Duodenal mucosa (tissue), 2 donors: ENCODE measurements at regions not wholly inside any gene's neighbourhood (a gene's known extent, or its start where the extent isn't known, plus 50 kb on each side); places are given as distances from the start of the nearest gene placed in this dataset.

Experiments
- H3K27ac ChIP-seq: one replicate; pipeline ENCODE4 v1.7.0; 2013; ENCODE audit warnings: low read depth, low read length
- H3K27me3 ChIP-seq, 2 donors: one replicate each; pipeline ENCODE4 v1.7.0; 2013; ENCODE audit warnings: low read length in 2 of 2, control low read depth in 1 of 2; ENCODE audit not compliant: insufficient read depth in 2 of 2, control insufficient read depth in 1 of 2
- H3K36me3 ChIP-seq, 2 donors: one replicate each; pipeline ENCODE4 v1.7.0; 2013; ENCODE audit warnings: low read length in 2 of 2, control low read depth in 1 of 2; ENCODE audit not compliant: insufficient read depth in 2 of 2, control insufficient read depth in 1 of 2
- H3K4me1 ChIP-seq, 2 donors: one replicate each; pipeline ENCODE4 v1.7.0; 2013; ENCODE audit warnings: low read length in 2 of 2, control low read depth in 1 of 2; ENCODE audit not compliant: insufficient read depth in 2 of 2, control insufficient read depth in 1 of 2
- H3K4me3 ChIP-seq, 2 donors: one replicate each; pipeline ENCODE4 v1.7.0; 2013; ENCODE audit warnings: low read length in 2 of 2, low read depth in 1 of 2
- H3K9ac ChIP-seq, 2 donors: one replicate each; pipeline ENCODE4 v1.7.0; 2013; ENCODE audit warnings: low read length in 2 of 2, low read depth in 1 of 2
- H3K9me3 ChIP-seq, 2 donors: one replicate each; pipeline ENCODE4 v1.7.0; 2013; ENCODE audit warnings: low read length in 2 of 2, control low read depth in 1 of 2; ENCODE audit not compliant: control insufficient read depth in 1 of 2

DNA sequence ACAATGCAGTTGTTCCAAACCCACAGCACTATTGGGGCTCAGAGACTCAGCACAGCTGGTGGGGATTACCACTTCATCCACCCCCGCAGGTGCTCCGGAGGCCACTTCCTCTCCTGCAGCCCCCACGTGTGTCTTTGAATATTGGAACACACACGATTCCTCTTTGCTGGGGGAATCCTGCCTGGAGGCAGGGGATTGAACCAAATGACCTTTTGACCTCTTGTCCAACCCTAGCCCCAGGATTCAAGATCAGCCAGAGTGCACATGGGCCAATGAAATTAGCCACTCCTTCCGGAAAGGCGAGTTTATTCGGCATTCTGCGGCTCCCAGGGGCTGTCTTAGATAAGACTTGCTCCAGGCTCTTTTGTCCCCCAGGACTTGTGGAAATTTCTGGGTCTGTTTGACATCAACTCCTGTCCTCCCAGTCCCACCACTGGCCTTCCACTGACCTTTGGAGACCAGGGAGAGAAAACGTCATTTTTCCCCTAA is 350.2 kb downstream of the FOXL1 start:
- no peaks in the 10 kb centered on the region for H3K36me3 ChIP-seq
- peaks cover 15 to 49% of the 10 kb centered on the region in 2 donors for H3K27me3 ChIP-seq
- H3K4me3 ChIP-seq = no peak overlapping the region
- H3K4me1 ChIP-seq = peaks cover 0 to 6% of the 10 kb centered on the region in 2 donors
- H3K27ac ChIP-seq = no peak overlapping the region
- H3K9ac ChIP-seq = no peak overlapping the region
- no peaks in the 10 kb centered on the region for H3K9me3 ChIP-seq

DNA sequence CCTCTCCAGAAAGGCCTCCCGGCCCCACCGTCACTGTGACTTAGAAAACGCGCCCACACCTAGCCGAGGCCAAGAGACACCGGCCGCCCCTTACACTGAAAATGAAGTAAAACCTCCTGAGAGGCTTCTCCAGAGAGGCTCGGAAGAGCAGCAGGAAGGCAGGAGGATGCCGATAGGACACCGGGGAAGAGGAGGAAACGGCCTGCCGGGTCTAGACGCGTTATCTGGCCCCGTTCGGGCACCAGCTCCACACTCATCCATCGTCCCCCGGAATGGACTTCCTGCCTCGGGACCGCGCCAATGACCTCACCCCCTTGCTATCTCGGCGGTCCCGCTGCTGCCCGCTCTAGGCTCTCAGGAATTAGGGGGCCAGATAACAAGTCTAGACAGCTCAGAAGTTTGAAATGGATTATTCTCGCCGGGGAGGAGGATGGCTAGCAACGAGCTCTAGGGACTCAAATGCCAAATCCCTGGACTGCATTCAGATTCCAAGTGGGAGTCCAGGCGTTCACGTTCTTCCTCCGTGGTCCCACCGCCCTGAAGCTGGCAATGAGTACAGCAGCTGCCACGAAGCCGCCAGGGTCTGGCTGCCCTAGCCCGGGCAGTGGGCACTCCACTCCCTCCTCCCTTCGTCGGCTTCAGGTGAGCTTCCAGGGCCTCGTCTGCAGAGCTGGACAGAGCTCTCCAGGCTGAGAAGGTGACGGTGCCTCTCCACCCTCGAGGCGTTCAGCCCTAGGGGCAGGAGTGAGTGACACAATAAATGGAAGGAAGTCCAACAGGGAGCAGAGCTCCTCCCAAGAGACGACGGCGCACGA is 350.9 kb downstream of the FOXL1 start:
- H3K36me3 ChIP-seq = no peaks in the 10 kb centered on the region
- H3K4me3 ChIP-seq = no peak overlapping the region
- H3K27ac ChIP-seq = no peak overlapping the region
- H3K4me1 ChIP-seq = peaks cover 0 to 6% of the 10 kb centered on the region in 2 donors
- no peaks in the 10 kb centered on the region for H3K9me3 ChIP-seq
- H3K9ac ChIP-seq = no peak overlapping the region
- peaks cover 16 to 42% of the 10 kb centered on the region in 2 donors for H3K27me3 ChIP-seq

DNA sequence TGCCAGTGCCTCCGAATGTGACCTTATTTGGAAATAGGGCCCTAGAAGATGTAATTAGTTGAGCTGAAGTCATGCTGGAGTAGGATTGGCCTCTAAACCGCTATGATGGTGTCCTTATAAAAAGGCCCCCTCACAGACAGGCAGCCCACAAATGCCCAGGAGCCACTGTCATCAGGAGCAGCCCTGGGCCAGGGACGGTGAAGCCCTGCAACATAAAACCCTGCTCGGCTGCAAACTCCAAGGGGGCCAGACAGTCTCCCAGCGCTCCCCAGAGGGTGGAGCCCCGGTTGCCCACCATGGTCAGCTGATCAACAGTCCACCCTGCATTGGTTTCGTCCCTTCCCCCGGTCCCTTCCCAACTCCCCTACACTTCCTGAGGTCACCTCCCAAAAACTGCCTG is 351.7 kb downstream of the FOXL1 start:
- H3K9ac ChIP-seq = no peak overlapping the region
- no peak overlapping the region for H3K4me3 ChIP-seq
- H3K27me3 ChIP-seq = peaks cover 12 to 36% of the 10 kb centered on the region in 2 donors
- no peaks in the 10 kb centered on the region for H3K9me3 ChIP-seq
- peaks cover 0 to 6% of the 10 kb centered on the region in 2 donors for H3K4me1 ChIP-seq
- no peaks in the 10 kb centered on the region for H3K36me3 ChIP-seq
- H3K27ac ChIP-seq = no peak overlapping the region

DNA sequence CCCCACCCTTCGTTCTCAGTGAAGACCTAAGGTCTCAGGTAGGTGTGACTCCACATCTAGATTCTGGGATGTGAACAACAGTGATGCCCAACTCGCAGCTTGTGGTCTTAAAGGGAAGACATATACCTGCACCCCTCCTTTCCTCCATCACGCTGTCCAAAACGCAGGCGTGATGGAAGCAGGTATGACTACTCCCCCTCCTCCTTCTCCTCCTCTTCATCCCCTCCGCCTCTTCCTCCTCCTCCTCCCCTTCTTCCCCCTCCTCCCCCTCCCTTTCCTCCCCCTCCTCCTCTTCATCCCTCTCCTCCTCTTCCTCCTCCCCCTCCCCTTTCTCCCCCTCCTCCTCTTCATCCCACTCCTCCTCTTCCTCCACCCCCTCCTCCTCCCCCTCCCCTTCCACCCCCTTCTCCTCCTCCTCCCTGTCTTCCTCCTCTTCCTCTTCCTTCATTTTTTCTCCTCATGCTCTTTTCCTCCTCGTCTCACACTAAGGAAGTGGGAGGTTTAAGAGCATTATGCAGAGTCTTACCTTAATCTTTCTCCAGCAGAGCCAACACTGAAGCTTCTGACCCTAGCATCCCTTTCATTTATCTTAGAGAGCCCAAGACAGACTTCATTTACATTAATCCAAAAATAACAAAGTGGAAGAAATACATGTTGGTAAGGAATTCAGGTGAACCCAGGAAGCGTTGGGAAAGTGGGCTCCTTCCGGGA is 352.5 kb downstream of the FOXL1 start:
- H3K27ac ChIP-seq = no peak overlapping the region

DNA sequence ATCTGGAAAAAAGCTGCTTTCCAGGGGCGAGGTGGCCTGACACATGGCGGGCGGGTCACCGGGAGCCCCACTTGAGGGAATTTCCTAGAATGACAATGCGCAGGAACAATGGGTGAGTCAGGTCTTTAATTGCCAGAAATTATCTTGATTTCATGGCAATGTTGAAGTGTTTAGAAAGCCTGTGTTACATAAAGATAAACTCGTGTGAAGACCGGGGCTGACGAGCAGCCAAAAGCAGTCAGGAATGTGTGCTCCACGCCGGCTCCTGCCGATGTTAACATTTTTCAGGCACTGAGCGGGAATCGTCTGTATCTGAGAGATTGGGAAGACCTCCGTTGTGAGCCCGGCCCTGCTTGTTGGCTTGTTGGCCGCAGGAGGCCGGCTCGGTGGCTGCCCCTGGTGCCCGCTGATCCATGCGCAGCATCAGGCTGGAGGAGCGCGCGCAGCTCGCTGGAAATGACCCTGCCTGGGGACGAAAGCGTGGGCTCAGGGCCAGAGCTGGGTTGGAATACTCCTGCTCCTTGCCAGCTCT is 353.1 kb downstream of the FOXL1 start:
- no peak overlapping the region for H3K27ac ChIP-seq
- H3K27me3 ChIP-seq = peaks cover 8 to 29% of the 10 kb centered on the region in 2 donors
- H3K9me3 ChIP-seq = no peaks in the 10 kb centered on the region
- H3K36me3 ChIP-seq = no peaks in the 10 kb centered on the region
- no peak overlapping the region for H3K4me3 ChIP-seq
- H3K9ac ChIP-seq = no peak overlapping the region
- H3K4me1 ChIP-seq = no peaks in the 10 kb centered on the region

More for the DNA sequence above, 352.5 kb downstream of the FOXL1 start:
- no peaks in the 10 kb centered on the region for H3K9me3 ChIP-seq
- H3K4me1 ChIP-seq = peaks cover 0 to 2% of the 10 kb centered on the region in 2 donors
- no peaks in the 10 kb centered on the region for H3K36me3 ChIP-seq
- H3K9ac ChIP-seq = no peak overlapping the region
- no peak overlapping the region for H3K4me3 ChIP-seq
- peaks cover 10 to 29% of the 10 kb centered on the region in 2 donors for H3K27me3 ChIP-seq

DNA sequence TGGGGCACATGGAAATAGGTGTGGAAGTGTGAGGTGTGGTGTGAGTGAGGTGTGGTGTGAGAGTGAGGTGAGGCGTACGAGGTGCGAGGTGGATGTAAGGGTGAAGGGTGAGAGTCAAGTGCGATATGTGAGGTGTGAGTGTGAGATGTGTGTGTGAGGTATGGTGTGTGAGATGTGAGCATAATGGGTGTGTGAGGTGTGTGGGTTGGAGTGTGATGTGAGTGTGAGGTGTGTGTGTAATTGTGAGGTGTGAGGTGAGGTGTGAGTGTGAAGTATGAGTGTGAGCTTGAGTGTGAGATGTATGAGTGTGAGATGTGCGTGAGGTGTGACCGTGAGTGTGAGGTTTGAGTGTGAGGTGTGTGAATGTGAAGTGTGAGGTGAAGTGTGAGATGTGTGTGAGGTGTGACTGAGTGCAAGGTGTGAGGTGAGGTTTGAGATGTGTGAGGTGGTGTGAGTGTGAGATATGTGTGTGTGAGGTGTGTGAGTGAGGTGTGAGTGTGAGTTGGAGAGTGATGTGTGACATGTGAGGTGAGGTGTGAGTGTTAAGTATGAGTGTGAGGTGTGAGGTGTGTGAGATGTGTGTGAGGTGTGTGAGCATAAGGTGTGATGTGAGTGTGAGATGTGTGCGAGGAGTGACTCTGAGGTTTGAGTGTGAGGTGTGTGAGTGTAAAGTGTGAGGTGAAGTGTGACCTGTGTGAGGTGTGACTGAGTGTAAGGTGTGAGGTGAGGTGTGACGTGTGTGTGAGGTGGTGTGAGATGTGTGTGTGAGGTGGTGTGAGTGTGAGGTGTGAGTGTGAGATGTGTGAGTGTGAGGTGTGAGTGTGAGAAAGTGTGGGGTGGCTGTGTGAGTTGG is 354.0 kb downstream of the FOXL1 start:
- H3K4me3 ChIP-seq = no peak overlapping the region
- peaks cover 12 to 29% of the 10 kb centered on the region in 2 donors for H3K27me3 ChIP-seq
- no peaks in the 10 kb centered on the region for H3K36me3 ChIP-seq
- no peaks in the 10 kb centered on the region for H3K9me3 ChIP-seq
- H3K4me1 ChIP-seq = no peaks in the 10 kb centered on the region
- no peak overlapping the region for H3K27ac ChIP-seq
- H3K9ac ChIP-seq = no peak overlapping the region

DNA sequence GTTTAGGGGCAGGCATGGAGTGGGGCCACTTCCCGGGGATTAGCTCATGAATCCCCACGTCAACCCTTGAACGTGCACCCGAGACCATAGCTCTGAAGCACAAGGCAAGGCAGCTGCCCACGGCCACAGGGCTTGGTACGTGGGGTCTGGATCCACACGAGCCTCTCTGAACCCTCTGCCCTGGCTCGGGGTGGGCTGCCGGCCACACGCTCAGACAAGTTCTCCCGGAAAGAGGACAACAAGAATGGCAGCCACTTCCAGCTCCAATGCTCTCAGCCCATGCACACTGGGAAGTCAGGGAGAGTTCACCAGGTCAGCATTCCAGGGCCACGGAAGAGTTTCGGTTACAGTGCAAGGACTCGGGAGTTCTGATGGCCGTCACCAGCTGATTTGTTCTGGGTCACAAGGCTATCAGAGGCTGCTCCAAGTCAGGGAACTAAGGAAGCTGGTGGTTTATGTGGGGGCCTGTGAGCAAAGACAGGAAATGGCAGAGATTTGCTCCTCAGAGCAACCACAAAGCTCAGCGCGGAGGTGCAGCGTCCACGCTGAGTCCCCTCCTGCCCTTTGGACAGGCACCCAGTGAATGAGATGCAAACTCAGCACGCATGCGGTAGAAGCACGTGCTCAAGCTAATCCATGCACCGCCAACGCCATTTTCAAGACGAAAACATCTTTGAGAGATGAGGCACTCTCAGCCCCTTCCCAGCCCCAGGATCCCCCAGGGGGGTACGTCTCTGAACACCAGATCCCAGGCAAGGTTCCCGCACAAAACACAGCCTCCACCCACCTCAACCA is 356.4 kb downstream of the FOXL1 start:
- no peak overlapping the region for H3K9ac ChIP-seq
- no peak overlapping the region for H3K4me3 ChIP-seq
- no peaks in the 10 kb centered on the region for H3K36me3 ChIP-seq
- no peaks in the 10 kb centered on the region for H3K4me1 ChIP-seq
- peaks cover 0 to 3% of the 10 kb centered on the region in 2 donors for H3K9me3 ChIP-seq
- no peak overlapping the region for H3K27ac ChIP-seq
- H3K27me3 ChIP-seq = peaks cover 12 to 19% of the 10 kb centered on the region in 2 donors

DNA sequence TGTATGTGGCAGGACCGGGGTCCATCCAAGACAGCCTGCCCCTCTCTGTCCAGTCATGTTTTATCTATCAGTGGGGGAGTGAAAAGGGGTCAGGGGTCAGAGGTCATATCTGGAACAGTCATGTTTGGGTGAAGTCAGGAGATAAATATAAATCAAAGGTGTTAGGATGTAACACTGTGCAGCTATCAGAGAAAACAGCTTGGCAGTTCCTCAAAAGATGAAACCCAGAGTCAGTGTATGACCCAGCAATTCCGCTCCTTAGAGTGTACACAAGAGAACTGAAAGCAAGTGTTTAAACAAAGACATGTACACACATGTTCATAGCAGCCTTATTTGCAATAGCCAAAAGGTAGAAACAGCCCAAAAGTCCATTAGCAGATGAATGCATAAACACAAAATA is 361.3 kb downstream of the FOXL1 start:
- Histone ChIP-seq H3K4me3 (no peak overlapping the region), H3K9ac (no peak overlapping the region), H3K27ac (no peak overlapping the region), H3K36me3 (no peaks in the 10 kb centered on the region), H3K4me1 (no peaks in the 10 kb centered on the region), H3K27me3 (peaks cover 0 to 6% of the 10 kb centered on the region in 2 donors), H3K9me3 (peaks cover 0 to 4% of the 10 kb centered on the region in 2 donors)

DNA sequence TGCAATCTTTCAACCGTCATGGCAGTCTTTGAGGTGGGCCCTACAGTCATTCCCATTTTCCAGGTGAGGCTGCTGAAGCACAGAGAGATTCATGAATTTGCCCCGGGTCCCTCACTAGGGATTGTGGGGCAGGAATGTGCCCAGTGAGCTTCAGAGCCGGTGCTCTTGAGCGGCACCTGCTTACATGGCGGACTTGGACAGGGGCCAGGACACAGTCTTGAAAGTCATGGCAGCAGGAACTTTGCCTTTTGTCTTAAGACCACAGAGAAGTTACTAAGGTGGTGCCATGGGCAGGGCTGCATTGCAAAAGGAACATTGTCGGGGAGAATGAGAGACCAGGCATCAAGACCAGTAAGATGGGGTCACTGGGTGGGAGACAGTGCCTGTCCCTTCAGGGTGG is 363.4 kb downstream of the FOXL1 start:
- no peaks in the 10 kb centered on the region for H3K36me3 ChIP-seq
- H3K4me3 ChIP-seq = no peak overlapping the region
- peaks cover 0 to 2% of the 10 kb centered on the region in 2 donors for H3K27me3 ChIP-seq
- H3K4me1 ChIP-seq = no peaks in the 10 kb centered on the region
- no peak overlapping the region for H3K9ac ChIP-seq
- H3K27ac ChIP-seq = no peak overlapping the region
- peaks cover 0 to 4% of the 10 kb centered on the region in 2 donors for H3K9me3 ChIP-seq
